MCF 10A (cell line): ENCODE measurements at regions not wholly inside any gene's neighbourhood (a gene's known extent, or its start where the extent isn't known, plus 50 kb on each side); places are given as distances from the start of the nearest gene placed in this dataset.

Experiments used
- BruUV-seq: library from RNA; stranded (reverse); fragments of 400-500 nt; replicated peaks from 2 replicates; lab custom pipeline; 2021; lab: Mats Ljungman, UMichigan
- CTCF ChIA-PET: fragments of 300-600 bp; sonication (Branson Sonifier 250); formaldehyde crosslinking; extraction: SDS; loops from one replicate; lab custom pipeline; 2021; ENCODE audit warnings: antibody characterized with exemption, inconsistent platforms; lab: Yijun Ruan, JAX
- POLR2A ChIA-PET: fragments of 300-600, 350-650 bp; sonication (Branson Sonifier 250); formaldehyde crosslinking; extraction: SDS; loops from one replicate; lab custom pipeline; 2020; ENCODE audit warnings: antibody characterized with exemption, inconsistent platforms; lab: Yijun Ruan, JAX
- DNase-seq: peaks from one replicate; pipeline ENCODE4 v3.0.0-alpha.2; 2018; ENCODE audit not compliant: unreplicated experiment
- H3K27ac Mint-ChIP-seq: one replicate; pipeline ENCODE4 v1.8.0; 2022; ENCODE audit warnings: mild to moderate bottlenecking, low read depth, mixed read lengths; ENCODE audit not compliant: unreplicated experiment
- H3K27me3 Mint-ChIP-seq: one replicate; pipeline ENCODE4 v1.8.0; 2022; ENCODE audit warnings: mixed read lengths; ENCODE audit not compliant: insufficient read depth, unreplicated experiment
- H3K36me3 Mint-ChIP-seq: one replicate; pipeline ENCODE4 v1.8.0; 2022; ENCODE audit warnings: mild to moderate bottlenecking, moderate library complexity, mixed read lengths; ENCODE audit not compliant: insufficient read depth, unreplicated experiment
- H3K4me1 Mint-ChIP-seq: one replicate; pipeline ENCODE4 v1.8.0; 2022; ENCODE audit warnings: mixed read lengths; ENCODE audit not compliant: insufficient read depth, unreplicated experiment
- H3K4me3 Mint-ChIP-seq: one replicate; pipeline ENCODE4 v1.8.0; 2022; ENCODE audit warnings: mild to moderate bottlenecking, moderate library complexity, mixed read lengths; ENCODE audit not compliant: unreplicated experiment
- H3K9me3 Mint-ChIP-seq: one replicate; pipeline ENCODE4 v1.8.0; 2022; ENCODE audit warnings: mixed read lengths; ENCODE audit not compliant: unreplicated experiment
- CTCF ChIP-seq: fragments of 200-600 bp; IDR thresholded peaks from one replicate; pipeline ENCODE4 v1.8.0; 2022; ENCODE audit warnings: antibody characterized with exemption, mild to moderate bottlenecking; ENCODE audit not compliant: unreplicated experiment
- intact Hi-C: fragments of 100-400 bp; cut with micrococcal nuclease; formaldehyde crosslinking; loops from 2 replicates; pipeline ENCODE4 v1.14.1; 2022

GRCh38 chrX:40380655-40381488 is 199.9 kb upstream of the ATP6AP2 start:
- ChIA-PET POLR2A (no interaction called here), CTCF (no interaction called here)
- no peak for TF ChIP-seq CTCF
- no peaks in the 10 kb centered on the region for H3K9me3 Mint-ChIP-seq
- H3K4me1 Mint-ChIP-seq, result no peaks in the 10 kb centered on the region
- H3K27ac Mint-ChIP-seq, result no peak overlapping the region
- intact Hi-C loops, result no loop called here
- H3K4me3 Mint-ChIP-seq, result no peak overlapping the region
- DNase-seq, result no peak
- no TSS peak for BruUV-seq
- H3K27me3 Mint-ChIP-seq, result peaks cover 42% of the 10 kb centered on the region
- no peaks in the 10 kb centered on the region for H3K36me3 Mint-ChIP-seq

GRCh38 chrX:40377684-40378083 is 203.1 kb upstream of the ATP6AP2 start:
- Mint-ChIP-seq H3K36me3 (no peaks in the 10 kb centered on the region), H3K27ac (no peak overlapping the region), H3K4me3 (no peak overlapping the region), H3K27me3 (peaks cover 25% of the 10 kb centered on the region), H3K4me1 (no peaks in the 10 kb centered on the region), H3K9me3 (no peaks in the 10 kb centered on the region)
- POLR2A ChIA-PET, result no interaction called here
- intact Hi-C loops, result no loop called here
- BruUV-seq, result no TSS peak
- CTCF ChIA-PET, result no interaction called here
- no peak for DNase-seq
- no peak for TF ChIP-seq CTCF

- ChIA-PET POLR2A (no interaction called here), CTCF (interaction anchor here (0.6 kb wide), 1 partner anchor 189 kb away, joined by 4 read pairs; no protein-coding TSS in a partner anchor)
- no TSS peak for BruUV-seq
- H3K36me3 Mint-ChIP-seq, result no peaks in the 10 kb centered on the region
- H3K4me1 Mint-ChIP-seq, result no peaks in the 10 kb centered on the region
- no peak overlapping the region for H3K27ac Mint-ChIP-seq
- H3K9me3 Mint-ChIP-seq, result no peaks in the 10 kb centered on the region
- peaks cover 29% of the 10 kb centered on the region for H3K27me3 Mint-ChIP-seq
- DNase-seq, result no peak
- no peak overlapping the region for H3K4me3 Mint-ChIP-seq
- intact Hi-C loops, result no loop called here
- no peak for TF ChIP-seq CTCF
These were observed 206.3 kb upstream of the ATP6AP2 start for GRCh38 chrX:40374486-40374885.

- intact Hi-C loops, result no loop called here
These were observed 207.1 kb upstream of the ATP6AP2 start for GRCh38 chrX:40373641-40374040.

More at GRCh38 chrX:40373641-40374040, 207.1 kb upstream of the ATP6AP2 start:
- TF ChIP-seq CTCF, result no peak
- H3K27ac Mint-ChIP-seq, result no peak overlapping the region
- POLR2A ChIA-PET, result no interaction called here
- BruUV-seq, result no TSS peak
- no peaks in the 10 kb centered on the region for H3K9me3 Mint-ChIP-seq
- no peak for DNase-seq
- peaks cover 29% of the 10 kb centered on the region for H3K27me3 Mint-ChIP-seq
- H3K4me1 Mint-ChIP-seq, result no peaks in the 10 kb centered on the region
- no peaks in the 10 kb centered on the region for H3K36me3 Mint-ChIP-seq
- no peak overlapping the region for H3K4me3 Mint-ChIP-seq
- CTCF ChIA-PET, result interaction anchor here (0.6 kb wide), 1 partner anchor 188 kb away, joined by 4 read pairs; no protein-coding TSS in a partner anchor
